WI38 (cell line): ENCODE measurements at regions not wholly inside any gene's neighbourhood (a gene's known extent, or its start where the extent isn't known, plus 50 kb on each side); places are given as distances from the start of the nearest gene placed in this dataset.

Experiments used
- H3K4me3 ChIP-seq: 2 replicates; pipeline ENCODE4 v1.5.1; 2011; ENCODE audit warnings: low read depth, mild to moderate bottlenecking, control low read depth, low read length
- TF ChIP-seq, protein P1 (sequence below): IDR thresholded peaks from 2 replicates; pipeline ENCODE4 v1.5.1; 2012; ENCODE audit warnings: low read depth, mild to moderate bottlenecking, control low read depth, low read length

DNA sequence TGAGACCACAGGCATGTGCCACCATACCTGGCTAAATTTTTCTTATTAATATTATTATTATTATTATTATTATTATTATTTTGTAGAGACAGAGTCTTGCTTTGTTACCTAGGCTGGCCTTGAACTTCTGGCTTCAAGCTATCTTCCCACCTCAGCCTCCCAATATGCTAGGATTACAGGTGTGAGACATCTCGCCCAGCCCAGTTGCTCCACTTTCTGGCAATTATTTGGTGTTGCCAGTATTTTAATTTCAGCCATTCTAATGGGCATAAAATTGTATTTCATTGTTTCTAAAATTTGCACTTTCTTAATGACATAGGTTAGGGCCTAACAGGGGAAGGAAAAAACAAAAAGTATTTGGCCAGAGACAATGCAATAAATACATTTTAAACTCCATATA is 1217.6 kb upstream of the ALCAM start:
- TF ChIP-seq, protein P1, sequence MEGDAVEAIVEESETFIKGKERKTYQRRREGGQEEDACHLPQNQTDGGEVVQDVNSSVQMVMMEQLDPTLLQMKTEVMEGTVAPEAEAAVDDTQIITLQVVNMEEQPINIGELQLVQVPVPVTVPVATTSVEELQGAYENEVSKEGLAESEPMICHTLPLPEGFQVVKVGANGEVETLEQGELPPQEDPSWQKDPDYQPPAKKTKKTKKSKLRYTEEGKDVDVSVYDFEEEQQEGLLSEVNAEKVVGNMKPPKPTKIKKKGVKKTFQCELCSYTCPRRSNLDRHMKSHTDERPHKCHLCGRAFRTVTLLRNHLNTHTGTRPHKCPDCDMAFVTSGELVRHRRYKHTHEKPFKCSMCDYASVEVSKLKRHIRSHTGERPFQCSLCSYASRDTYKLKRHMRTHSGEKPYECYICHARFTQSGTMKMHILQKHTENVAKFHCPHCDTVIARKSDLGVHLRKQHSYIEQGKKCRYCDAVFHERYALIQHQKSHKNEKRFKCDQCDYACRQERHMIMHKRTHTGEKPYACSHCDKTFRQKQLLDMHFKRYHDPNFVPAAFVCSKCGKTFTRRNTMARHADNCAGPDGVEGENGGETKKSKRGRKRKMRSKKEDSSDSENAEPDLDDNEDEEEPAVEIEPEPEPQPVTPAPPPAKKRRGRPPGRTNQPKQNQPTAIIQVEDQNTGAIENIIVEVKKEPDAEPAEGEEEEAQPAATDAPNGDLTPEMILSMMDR, result no peak
- H3K4me3 ChIP-seq, result no peak overlapping the region

DNA sequence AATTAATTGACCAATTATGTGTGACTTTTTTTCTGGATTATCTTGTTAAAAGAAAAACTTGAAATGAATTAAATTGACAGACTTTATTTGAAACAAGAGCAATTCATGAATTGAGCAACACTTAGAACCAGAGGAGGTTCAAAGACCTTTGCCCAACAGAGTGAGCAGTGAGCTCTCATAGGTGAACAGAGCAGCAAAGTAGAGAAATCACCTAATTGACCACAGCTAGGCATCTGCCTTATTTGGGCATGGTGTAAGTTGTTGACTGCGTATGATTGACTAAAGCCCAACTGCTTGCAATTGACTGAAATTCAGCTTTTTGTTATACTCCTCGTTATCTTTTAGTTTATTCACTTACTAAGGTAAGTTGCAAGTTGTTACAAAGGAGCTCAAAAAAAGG is 1216.0 kb upstream of the ALCAM start:
- H3K4me3 ChIP-seq, result no peak overlapping the region
- TF ChIP-seq, protein P1, result no peak

DNA sequence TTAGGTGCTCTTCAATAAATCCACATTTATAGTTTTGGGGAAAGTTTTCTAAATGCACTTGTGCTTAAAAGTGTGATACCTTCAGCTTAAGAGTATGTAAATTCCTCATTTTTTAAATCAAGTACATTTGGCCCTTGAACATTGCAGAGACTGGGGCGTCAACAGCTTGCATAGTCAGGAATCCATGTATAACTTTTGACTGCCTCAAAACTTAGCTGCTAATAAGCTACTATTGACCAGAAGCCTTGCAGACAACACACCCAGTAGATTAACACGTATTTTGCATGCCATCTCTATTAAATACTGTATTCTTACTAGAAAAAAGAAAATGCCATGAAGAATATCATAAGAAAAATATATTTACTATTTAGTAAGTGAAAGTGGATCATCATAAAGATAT is 1211.8 kb upstream of the ALCAM start:
- no peak overlapping the region for H3K4me3 ChIP-seq
- TF ChIP-seq, protein P1, result no peak

DNA sequence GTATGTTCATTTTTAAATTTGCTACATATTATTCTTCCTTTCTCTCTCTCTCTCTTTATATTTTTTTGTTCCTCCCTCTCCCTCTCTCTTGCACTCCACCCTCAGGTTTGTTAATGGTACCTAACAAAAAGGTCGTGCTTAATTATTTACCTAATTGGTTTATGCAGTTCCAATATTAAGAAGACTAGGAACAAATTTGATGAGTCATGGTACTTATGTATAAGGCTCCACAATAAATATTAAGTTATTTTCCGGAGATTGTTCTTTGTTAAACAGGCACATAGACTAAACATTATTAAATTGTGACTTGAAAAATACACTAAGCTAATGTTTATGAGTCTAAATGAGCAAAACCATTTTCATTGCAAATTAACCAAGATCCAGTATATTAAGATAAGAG is 1200.8 kb upstream of the ALCAM start:
- H3K4me3 ChIP-seq, result no peak overlapping the region
- TF ChIP-seq, protein P1, result no peak

DNA sequence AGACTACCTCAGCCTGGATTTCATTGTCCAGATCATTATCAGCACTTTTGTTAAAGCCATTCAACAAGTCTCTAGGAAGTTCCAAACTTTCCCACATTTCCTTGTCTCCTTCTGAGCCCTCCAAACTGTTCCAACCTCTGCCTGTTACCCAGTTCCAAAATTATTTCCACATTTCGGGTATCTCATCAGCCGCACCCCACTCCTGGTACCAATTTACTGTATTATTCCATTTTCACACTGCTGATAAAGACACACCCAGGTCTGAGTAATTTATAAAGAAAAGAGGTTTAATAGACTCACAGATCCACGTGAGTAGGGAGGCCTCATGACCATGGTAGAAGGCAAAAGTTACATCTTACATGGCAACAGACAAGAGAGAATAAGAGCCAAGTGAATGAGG is 1198.3 kb upstream of the ALCAM start:
- TF ChIP-seq, protein P1, result no peak
- H3K4me3 ChIP-seq, result no peak overlapping the region

DNA sequence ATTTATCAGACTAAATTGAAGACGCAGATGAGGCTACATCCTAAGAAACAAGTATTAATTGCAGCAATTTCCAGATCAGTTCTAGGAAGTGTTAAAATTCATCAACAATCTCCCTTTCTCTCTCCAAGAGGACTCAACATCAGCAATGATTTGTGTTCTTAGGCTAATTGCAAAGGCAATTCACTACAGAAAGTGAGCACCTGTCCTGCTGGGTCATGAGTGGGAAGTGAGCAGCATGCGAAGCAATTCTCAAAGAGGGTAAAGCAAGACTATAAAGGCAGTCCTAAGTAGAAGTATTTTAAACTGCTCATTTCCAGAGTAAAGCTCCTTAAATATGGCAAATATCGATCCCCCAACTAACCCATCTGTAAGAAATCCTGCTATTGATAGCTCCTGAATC is 1191.0 kb upstream of the ALCAM start:
- H3K4me3 ChIP-seq, result no peak overlapping the region
- TF ChIP-seq, protein P1, result no peak

DNA sequence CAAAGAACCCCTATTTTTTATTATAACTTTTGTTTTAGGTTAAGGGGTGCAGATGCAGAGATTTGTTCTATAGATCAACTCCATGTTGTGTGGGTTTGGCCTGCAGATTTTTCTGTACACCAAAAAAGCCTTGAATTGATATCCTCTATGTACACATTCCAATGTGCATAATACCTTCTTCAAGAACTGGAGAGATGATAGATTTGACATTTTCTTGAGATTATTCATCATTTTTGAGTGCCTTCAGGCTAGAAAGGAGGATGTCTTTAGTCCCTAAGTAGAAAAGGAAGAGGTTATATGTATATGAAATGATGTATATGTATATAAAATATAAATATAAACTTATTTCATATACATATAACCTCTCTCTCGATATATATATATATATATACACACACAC is 1190.0 kb upstream of the ALCAM start:
- H3K4me3 ChIP-seq, result no peak overlapping the region
- TF ChIP-seq, protein P1, result no peak
